GM12872 (cell line): ENCODE measurements at regions not wholly inside any gene's neighbourhood (a gene's known extent, or its start where the extent isn't known, plus 50 kb on each side); places are given as distances from the start of the nearest gene placed in this dataset.

Source experiments
- CTCF ChIP-seq: IDR thresholded peaks from 3 replicates; pipeline ENCODE4 v1.5.1; 2011; ENCODE audit warnings: low read depth, mild to moderate bottlenecking, low read length, moderate library complexity; ENCODE audit not compliant: insufficient read depth

- TF ChIP-seq CTCF, result no peak
Observed at GRCh38 chr10:131777162-131777561, 123.6 kb upstream of the PPP2R2D start.

- no peak for TF ChIP-seq CTCF
Observed at GRCh38 chr10:131777921-131778320, 122.9 kb upstream of the PPP2R2D start.

- no peak for TF ChIP-seq CTCF
Observed at GRCh38 chr10:131778385-131778784, 122.4 kb upstream of the PPP2R2D start.

GRCh38 chr10:131778842-131779241 lies 122.0 kb upstream of the PPP2R2D start:
- TF ChIP-seq CTCF, result no peak

GRCh38 chr10:131779661-131780394 lies 121.0 kb upstream of the PPP2R2D start:
- TF ChIP-seq CTCF, result no peak

GRCh38 chr10:131781076-131781475 lies 119.7 kb upstream of the PPP2R2D start:
- TF ChIP-seq CTCF, result no peak

- no peak for TF ChIP-seq CTCF
Observed at GRCh38 chr10:131781791-131782190, 119.0 kb upstream of the PPP2R2D start.
